ENCODE measurements at regions not wholly inside any gene's neighbourhood (a gene's known extent, or its start where the extent isn't known, plus 50 kb on each side); places are given as distances from the start of the nearest gene placed in this dataset.
"Not testable (repeated sequence)": the region's sequence is repeated elsewhere in the genome, so short reads cannot be mapped to it uniquely, and the experiment has no call there.

GRCh38 chr1:215287362-215287761, 204.8 kb downstream of the KCNK2 start:
- DNase-seq (ENCODE audit: low spot score): no peak
- FAIRE-seq: no peak

DNA sequence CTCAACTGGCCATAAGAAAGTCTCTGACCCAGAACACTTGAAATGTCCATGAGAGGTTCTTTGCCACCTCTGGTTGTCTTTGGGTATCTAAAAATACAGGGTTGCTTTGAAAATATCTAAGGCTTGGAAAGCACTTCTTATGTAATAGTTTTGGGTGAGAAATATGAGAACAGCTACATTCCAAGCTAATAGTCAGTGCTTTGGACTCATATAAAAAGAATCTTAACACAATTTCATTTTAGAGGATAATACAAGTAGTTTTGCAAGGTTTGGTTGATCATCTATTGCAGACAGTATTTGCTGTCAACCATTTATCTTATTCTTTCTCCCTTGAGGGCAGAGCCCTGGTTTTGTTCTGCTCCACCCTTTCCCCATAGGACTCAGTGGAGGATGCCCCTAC, 207.5 kb downstream of the KCNK2 start:
- DNase-seq (ENCODE audit: low spot score): no peak
- no peak for FAIRE-seq

- DNase-seq (ENCODE audit: low spot score) (no peak), FAIRE-seq (no peak)
Measured at GRCh38 chr1:215292932-215293331, 210.4 kb downstream of the KCNK2 start.

DNA sequence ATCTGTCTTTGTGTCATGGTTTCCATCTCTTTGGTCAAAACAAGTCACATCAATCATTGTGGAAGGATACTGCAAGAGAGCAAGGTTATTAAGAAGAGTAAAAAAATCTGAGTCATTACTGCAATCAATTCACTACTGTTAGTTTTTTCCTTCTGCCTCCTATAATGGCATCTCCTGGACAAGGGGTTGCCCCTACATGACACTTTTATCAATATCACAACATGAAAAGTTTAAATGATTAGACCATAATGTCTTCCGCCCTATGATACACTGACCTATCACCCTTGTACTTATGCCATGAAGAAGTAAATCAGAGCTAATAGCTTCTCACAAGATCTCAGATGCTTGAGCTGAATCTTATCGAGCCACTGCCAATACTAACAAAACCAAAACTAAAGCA, 223.9 kb downstream of the KCNK2 start:
- no peak for FAIRE-seq

GRCh38 chr1:215321802-215322201, 239.3 kb downstream of the KCNK2 start:
- DNase-seq (ENCODE audit: low spot score) (no peak), FAIRE-seq (no peak)

More for the DNA sequence above, 223.9 kb downstream of the KCNK2 start:
- no peak for DNase-seq (ENCODE audit: low spot score)

GRCh38 chr1:215323992-215324391, 241.5 kb downstream of the KCNK2 start:
- DNase-seq (ENCODE audit: low spot score); FAIRE-seq: not testable (repeated sequence)

- DNase-seq (ENCODE audit: low spot score) (no peak), FAIRE-seq (no peak)
Measured at GRCh38 chr1:215330426-215330825, 236.7 kb upstream of the KCTD3 start.

DNA sequence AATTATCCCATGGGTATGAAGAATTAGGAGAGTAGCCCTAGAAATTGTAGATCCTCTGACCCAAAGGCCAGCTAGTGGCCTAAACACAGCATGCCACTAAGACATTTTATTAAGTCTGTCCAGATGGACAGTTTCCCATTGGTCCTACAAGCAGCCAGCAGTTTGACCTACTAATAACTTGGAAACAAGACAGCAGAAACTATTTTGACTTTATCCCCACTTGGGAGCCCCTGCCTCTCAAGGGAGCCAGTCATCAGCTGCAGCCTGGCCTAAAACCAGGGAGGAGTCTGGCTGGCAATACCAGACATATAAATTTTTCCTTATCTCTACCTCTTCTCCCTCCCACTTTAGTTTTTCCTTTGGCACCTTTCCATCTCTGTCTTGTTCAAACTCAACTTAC, 222.6 kb upstream of the KCTD3 start:
- DNase-seq (ENCODE audit: low spot score): no peak
- FAIRE-seq: no peak

DNA sequence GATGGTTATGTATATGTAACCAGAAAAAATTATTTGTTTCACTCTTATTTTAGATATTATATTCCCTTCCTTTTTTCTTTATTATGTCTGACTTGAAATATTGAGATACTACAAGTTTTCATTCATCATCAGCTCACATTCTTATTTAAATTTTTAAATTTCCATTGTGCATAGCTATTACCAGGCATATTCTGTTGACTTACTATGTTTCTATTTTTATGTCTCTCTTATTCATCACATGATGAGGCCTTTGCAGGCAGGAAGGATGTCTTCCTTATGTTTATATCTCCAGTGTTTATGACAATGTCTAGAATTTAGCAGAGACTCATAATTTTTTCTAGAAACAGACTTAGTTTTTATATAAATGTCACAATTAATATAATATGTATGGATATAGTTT, 221.9 kb upstream of the KCTD3 start:
- FAIRE-seq (no peak), DNase-seq (ENCODE audit: low spot score) (no peak)

- no peak for DNase-seq (ENCODE audit: low spot score)
Measured at GRCh38 chr1:215345766-215346165, 221.3 kb upstream of the KCTD3 start.

DNA sequence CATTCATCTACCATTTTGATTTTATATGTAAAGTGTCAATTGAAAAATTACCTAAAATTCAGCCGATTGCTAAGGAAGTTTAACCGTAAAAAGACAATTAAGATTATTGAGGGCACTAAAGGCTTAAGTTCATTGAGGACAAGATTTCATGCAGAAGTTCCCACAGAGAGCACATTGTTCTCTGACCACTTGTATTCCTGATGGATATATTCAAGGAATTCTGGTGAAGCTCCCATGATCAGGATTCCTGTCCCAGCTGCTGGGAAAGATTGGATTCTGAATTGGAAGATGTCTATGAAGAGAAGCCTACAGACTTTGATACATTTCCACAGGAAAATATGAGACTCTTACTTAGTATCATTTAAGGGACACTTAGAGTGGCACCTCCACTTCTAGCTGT, 209.2 kb upstream of the KCTD3 start:
- no peak for FAIRE-seq
- DNase-seq (ENCODE audit: low spot score): no peak

More at GRCh38 chr1:215345766-215346165, 221.3 kb upstream of the KCTD3 start:
- FAIRE-seq: no peak

- no peak for FAIRE-seq
Measured at GRCh38 chr1:215358356-215358755, 208.7 kb upstream of the KCTD3 start.

GRCh38 chr1:215360031-215360430, 207.1 kb upstream of the KCTD3 start:
- FAIRE-seq (no peak), DNase-seq (ENCODE audit: low spot score) (no peak)

More at GRCh38 chr1:215358356-215358755, 208.7 kb upstream of the KCTD3 start:
- DNase-seq (ENCODE audit: low spot score): no peak

GRCh38 chr1:215360758-215361157, 206.3 kb upstream of the KCTD3 start:
- FAIRE-seq (no peak), DNase-seq (ENCODE audit: low spot score) (no peak)

GRCh38 chr1:215375381-215375780, 191.7 kb upstream of the KCTD3 start:
- DNase-seq (ENCODE audit: low spot score) (no peak), FAIRE-seq (no peak)

DNA sequence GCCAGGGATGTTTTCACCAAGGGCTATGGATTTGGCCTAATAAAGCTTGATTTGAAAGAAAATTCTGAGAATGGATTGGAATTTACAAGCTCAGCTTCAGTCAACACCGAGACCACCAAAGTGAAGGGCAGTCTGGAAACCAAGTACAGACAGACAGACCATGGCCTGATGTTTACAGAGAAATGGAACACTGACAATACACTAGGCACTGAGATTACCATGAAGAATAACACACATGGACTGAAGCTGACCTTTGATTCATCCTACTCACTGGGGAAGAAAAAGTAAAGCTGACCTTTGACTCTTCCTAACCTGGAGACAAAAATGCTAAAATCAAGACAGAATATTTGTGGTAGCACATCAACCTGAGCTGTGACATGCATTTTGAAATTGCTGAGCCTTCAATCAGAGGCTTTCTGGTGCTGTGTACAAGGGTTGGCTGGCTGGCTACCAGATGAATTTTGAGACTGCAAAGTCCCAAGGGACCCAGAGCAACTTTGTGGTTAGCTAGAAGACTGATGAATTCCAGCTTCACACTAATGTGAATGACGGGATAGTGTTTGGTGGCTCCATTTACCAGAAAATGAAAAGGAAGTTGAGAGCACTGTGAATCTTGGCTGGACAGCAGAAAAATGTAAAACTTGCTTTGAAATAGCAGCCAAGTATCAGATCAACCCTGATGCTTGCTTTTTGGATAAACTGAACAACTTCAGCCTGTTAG, 190.4 kb upstream of the KCTD3 start:
- no peak for FAIRE-seq
- peak; percentile 12 for DNase-seq (ENCODE audit: low spot score)

GRCh38 chr1:215377746-215378145, 189.4 kb upstream of the KCTD3 start:
- no peak for DNase-seq (ENCODE audit: low spot score)
- no peak for FAIRE-seq

DNA sequence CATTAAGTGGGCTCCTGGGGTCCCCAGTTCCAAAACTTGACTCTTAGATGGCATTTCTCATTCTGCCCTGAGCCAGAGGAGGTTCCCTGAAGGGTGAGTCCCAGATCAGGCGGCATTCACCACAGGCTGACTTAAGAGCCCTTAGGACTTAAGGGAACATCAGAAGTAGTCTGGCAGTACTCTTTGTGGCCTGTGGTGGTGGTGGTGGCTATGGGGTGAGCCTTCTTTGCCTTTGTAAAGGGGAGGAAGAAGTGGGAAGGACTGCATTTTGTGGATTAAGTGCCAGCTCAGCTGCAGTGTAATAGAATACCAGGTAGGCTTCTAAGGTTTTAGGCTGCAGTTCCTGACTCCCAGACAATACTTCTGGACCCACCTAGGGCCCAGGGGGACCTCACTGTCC, 186.5 kb upstream of the KCTD3 start:
- FAIRE-seq (no peak), DNase-seq (ENCODE audit: low spot score) (no peak)

GRCh38 chr1:215393476-215393875, 173.6 kb upstream of the KCTD3 start:
- FAIRE-seq: no peak
- no peak for DNase-seq (ENCODE audit: low spot score)

DNA sequence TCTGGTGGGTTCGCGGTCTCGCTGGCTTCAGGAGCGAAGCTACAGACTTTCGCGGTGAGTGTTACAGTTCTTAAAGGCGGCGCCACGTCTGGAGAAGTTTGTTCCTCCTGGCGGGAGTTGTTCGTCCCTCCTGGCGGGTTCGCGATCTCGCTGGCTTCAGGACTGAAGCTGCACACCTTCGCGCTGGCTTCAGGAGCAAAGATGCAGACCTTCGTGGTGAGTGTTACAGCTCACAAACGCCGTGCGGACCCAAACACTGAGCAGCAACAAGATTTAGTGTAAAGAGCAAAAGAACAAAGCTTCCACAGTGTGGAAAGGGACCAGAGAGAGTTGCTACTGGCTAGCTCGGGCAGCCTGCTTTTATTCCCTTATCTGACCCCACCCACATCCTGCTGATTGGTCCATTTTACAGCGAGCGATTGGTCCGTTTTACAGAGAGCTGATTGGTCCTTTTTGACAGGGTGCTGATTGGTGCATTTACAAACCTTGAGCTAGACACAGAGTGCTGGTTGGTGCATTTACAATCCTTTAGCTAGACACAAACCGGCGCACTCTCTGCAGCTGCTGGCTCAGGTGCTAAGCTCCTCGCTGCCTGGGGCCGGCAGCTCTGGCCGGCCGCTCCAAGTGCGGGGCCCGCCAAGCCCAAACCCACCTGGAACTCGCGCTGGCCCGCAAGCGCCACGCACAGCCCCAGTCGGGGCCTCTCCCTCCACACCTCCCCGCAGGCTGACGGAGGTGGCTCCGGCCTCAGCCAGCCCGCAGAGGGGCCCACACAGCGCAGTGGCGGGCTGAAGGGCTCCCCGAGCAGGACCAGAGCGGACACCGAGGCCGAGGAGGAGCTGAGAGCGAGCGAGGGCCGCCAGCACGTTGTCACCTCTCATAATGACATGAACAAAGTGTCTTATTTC, 172.8 kb upstream of the KCTD3 start:
- DNase-seq (ENCODE audit: low spot score) (no peak), FAIRE-seq (no peak)

DNA sequence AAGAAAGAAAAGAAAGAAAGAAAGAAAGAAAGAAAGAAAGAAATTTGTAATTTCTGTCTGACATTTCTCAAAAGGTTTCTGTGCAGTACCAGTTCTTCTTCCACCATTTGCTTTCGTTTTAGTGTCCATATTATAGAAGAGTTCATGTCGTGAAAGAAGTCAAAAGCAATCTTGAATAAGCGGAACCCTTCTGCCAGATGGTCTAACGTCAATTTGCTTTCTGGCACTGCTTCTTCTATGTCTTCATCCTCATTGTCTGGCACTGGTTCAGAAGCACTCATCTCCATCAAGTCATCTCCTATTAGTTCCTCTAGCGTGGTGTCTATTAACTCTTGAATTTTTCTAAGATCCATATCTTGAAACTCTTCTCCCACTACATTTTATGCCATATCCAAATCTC, 170.0 kb upstream of the KCTD3 start:
- no peak for DNase-seq (ENCODE audit: low spot score)
- no peak for FAIRE-seq

DNA sequence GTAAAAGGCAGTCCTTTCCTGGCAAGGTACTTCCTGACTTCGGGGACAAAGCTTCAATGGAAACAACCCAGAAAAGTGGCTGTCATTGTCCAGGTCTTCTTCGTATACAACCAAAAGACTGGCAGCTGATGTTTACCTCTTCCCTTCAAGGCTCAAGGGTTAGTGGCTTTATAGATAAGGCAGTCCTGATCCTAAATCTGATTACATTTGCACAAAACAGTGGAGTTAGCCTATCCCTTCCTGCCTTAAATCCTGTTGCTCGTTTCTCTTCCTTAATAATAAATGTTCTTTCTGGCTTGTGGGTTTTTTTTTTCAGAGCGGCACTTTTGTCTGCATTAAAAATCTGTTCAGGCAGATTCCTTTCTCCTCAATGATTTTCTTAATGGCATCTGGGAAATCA, 169.3 kb upstream of the KCTD3 start:
- DNase-seq (ENCODE audit: low spot score) (no peak), FAIRE-seq (no peak)

DNA sequence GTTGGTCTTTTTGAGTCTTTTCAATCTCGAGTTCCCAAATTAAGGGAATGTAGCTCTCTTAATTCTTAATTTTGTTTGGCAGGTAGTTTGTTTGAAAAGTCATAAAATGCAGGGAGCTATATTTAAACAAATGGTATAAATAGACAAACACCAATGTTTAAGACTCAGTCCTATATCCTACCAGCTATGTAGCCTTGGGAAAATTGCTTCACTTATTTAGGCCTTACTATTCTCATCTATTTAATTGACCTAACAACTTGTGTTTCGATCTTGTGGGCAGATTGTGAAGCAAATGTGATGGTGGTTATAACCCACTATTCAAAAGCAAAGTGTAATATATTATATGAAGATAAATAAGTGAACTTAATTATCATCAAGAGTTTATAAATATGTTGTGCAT, 167.3 kb upstream of the KCTD3 start:
- FAIRE-seq: no peak
- DNase-seq (ENCODE audit: low spot score): no peak
